Astrocyte (in vitro differentiated cells and primary cell): ENCODE measurements at regions not wholly inside any gene's neighbourhood (a gene's known extent, or its start where the extent isn't known, plus 50 kb on each side); places are given as distances from the start of the nearest gene placed in this dataset.

ENCODE experiments used
- DNase-seq: peaks from one replicate; pipeline ENCODE4 v3.0.0-alpha.2; 2010; ENCODE audit warnings: low read depth
- FAIRE-seq: peaks from 2 replicates; lab custom pipeline; 2011; peaks lifted over from hg19 to GRCh38; lab: Jason Lieb, UNC
- H2AFZ ChIP-seq: 2 replicates; pipeline ENCODE4 v1.6.0; 2012; ENCODE audit warnings: low read depth, low read length, inconsistent platforms
- H3K27ac ChIP-seq: 2 replicates; pipeline ENCODE4 v1.5.1; 2011; ENCODE audit warnings: low read depth, low read length, inconsistent platforms
- H3K27me3 ChIP-seq: 2 replicates; pipeline ENCODE4 v1.6.0; 2011; ENCODE audit warnings: low read length, inconsistent platforms; ENCODE audit not compliant: insufficient read depth
- H3K36me3 ChIP-seq: 2 replicates; pipeline ENCODE4 v1.5.1; 2011; ENCODE audit warnings: low read length, inconsistent platforms; ENCODE audit not compliant: insufficient read depth
- H3K4me1 ChIP-seq: 2 replicates; pipeline ENCODE4 v1.5.1; 2011; ENCODE audit warnings: low read length, inconsistent platforms; ENCODE audit not compliant: insufficient read depth
- H3K4me2 ChIP-seq: 2 replicates; pipeline ENCODE4 v1.6.0; 2012; ENCODE audit warnings: low read length, inconsistent platforms
- H3K4me3 ChIP-seq: 2 replicates; pipeline ENCODE4 v1.5.1; 2011; ENCODE audit warnings: low read depth, mild to moderate bottlenecking, low read length, inconsistent platforms; ENCODE audit not compliant: insufficient read depth
- H3K79me2 ChIP-seq: 2 replicates; pipeline ENCODE4 v1.6.0; 2012; ENCODE audit warnings: mild to moderate bottlenecking, low read length, inconsistent platforms; ENCODE audit not compliant: insufficient read depth
- H3K9ac ChIP-seq: 2 replicates; pipeline ENCODE4 v1.6.0; 2012; ENCODE audit warnings: mild to moderate bottlenecking, low read length, inconsistent platforms
- H3K9me3 ChIP-seq: 2 replicates; pipeline ENCODE4 v1.5.1; 2012; ENCODE audit warnings: low read depth, mild to moderate bottlenecking, low read length, inconsistent platforms; ENCODE audit not compliant: insufficient read depth
- H4K20me1 ChIP-seq: 2 replicates; pipeline ENCODE4 v1.6.0; 2012; ENCODE audit warnings: low read length, inconsistent platforms; ENCODE audit not compliant: insufficient read depth
- H3K27ac Mint-ChIP-seq: one replicate; pipeline ENCODE4 v1.8.0; 2021; ENCODE audit warnings: mild to moderate bottlenecking, mixed read lengths; ENCODE audit not compliant: unreplicated experiment
- H3K27me3 Mint-ChIP-seq: one replicate; pipeline ENCODE4 v1.8.0; 2021; ENCODE audit warnings: low read depth, mixed read lengths; ENCODE audit not compliant: unreplicated experiment
- H3K36me3 Mint-ChIP-seq: one replicate; pipeline ENCODE4 v1.8.0; 2021; ENCODE audit warnings: low read depth, mixed read lengths; ENCODE audit not compliant: unreplicated experiment
- H3K4me1 Mint-ChIP-seq: one replicate; pipeline ENCODE4 v1.8.0; 2021; ENCODE audit warnings: low read depth, mixed read lengths; ENCODE audit not compliant: unreplicated experiment
- H3K4me3 Mint-ChIP-seq: one replicate; pipeline ENCODE4 v1.8.0; 2021; ENCODE audit warnings: mild to moderate bottlenecking, moderate library complexity, mixed read lengths; ENCODE audit not compliant: unreplicated experiment
- H3K9me3 Mint-ChIP-seq: one replicate; pipeline ENCODE4 v1.8.0; 2021; ENCODE audit warnings: mild to moderate bottlenecking, mixed read lengths; ENCODE audit not compliant: unreplicated experiment
- CTCF ChIP-seq: IDR thresholded peaks from 2 replicates; pipeline ENCODE4 v1.5.1; 2011; ENCODE audit warnings: low read depth, mild to moderate bottlenecking, inconsistent platforms, low read length, moderate library complexity; ENCODE audit not compliant: insufficient read depth
- EZH2 ChIP-seq: IDR thresholded peaks from 2 replicates; pipeline ENCODE4 v1.6.1; 2012; ENCODE audit warnings: mild to moderate bottlenecking, low read length, inconsistent platforms; ENCODE audit not compliant: insufficient read depth

GRCh38 chr10:124322191-124322980, 96.3 kb downstream of the OAT start:
- Histone ChIP-seq H3K9ac (no peak overlapping the region), H3K9me3 (no peaks in the 10 kb centered on the region), H3K27me3 (no peaks in the 10 kb centered on the region), H4K20me1 (no peaks in the 10 kb centered on the region), H3K36me3 (no peaks in the 10 kb centered on the region), H3K4me3 (no peak overlapping the region), H2AFZ (no peak overlapping the region), H3K4me1 (no peaks in the 10 kb centered on the region), H3K79me2 (no peaks in the 10 kb centered on the region), H3K27ac (no peak overlapping the region), H3K4me2 (no peak overlapping the region)
- H3K27me3 Mint-ChIP-seq, result peaks cover 51% of the 10 kb centered on the region
- DNase-seq (no peak), FAIRE-seq (no peak)
- peaks cover 6% of the 10 kb centered on the region for H3K4me1 Mint-ChIP-seq
- no peak overlapping the region for H3K4me3 Mint-ChIP-seq
- TF ChIP-seq EZH2, result no peak
- no peak for TF ChIP-seq CTCF
- H3K27ac Mint-ChIP-seq, result no peak overlapping the region
- peaks cover 1% of the 10 kb centered on the region for H3K36me3 Mint-ChIP-seq
- H3K9me3 Mint-ChIP-seq, result peaks cover 2% of the 10 kb centered on the region

- no peak overlapping the region for H3K4me3 Mint-ChIP-seq
- H3K36me3 Mint-ChIP-seq, result peaks cover 1% of the 10 kb centered on the region
- H3K27me3 Mint-ChIP-seq, result peaks cover 43% of the 10 kb centered on the region
- Histone ChIP-seq H3K27ac (no peak overlapping the region), H3K79me2 (no peaks in the 10 kb centered on the region), H3K9ac (no peak overlapping the region), H2AFZ (no peak overlapping the region), H4K20me1 (no peaks in the 10 kb centered on the region), H3K27me3 (no peaks in the 10 kb centered on the region), H3K4me2 (no peak overlapping the region), H3K4me1 (no peaks in the 10 kb centered on the region), H3K9me3 (no peaks in the 10 kb centered on the region), H3K4me3 (no peak overlapping the region), H3K36me3 (no peaks in the 10 kb centered on the region)
- H3K27ac Mint-ChIP-seq, result no peak overlapping the region
- no peak for FAIRE-seq
- TF ChIP-seq CTCF (no peak), EZH2 (no peak)
- no peaks in the 10 kb centered on the region for H3K9me3 Mint-ChIP-seq
- peaks cover 6% of the 10 kb centered on the region for H3K4me1 Mint-ChIP-seq
- DNase-seq, result no peak
These were observed 97.2 kb downstream of the OAT start for GRCh38 chr10:124321433-124322089.
